ENCODE measurements at regions not wholly inside any gene's neighbourhood (a gene's known extent, or its start where the extent isn't known, plus 50 kb on each side); places are given as distances from the start of the nearest gene placed in this dataset.
A peak's percentile ranks its signal among the peaks of the same experiment; 100 is the strongest.

GRCh38 chr9:89917861-89918260 is 313.0 kb downstream of the GADD45G start:
- Histone ChIP-seq H2BK120ac (ENCODE audit: low read depth, low read length) (no peak overlapping the region), H3K18ac (ENCODE audit: low read depth in 1 of 2, low read length in 2 of 2) (no peak overlapping the region), H3K4me1 (ENCODE audit: control insufficient read depth, insufficient read depth, low read depth, low read length) (peaks cover 1% of the 10 kb centered on the region), H3K27ac (ENCODE audit: low read length, poor library complexity, severe bottlenecking) (no peak overlapping the region), H3K9ac (ENCODE audit: low read length) (no peak overlapping the region), H3K79me1 (replicated peaks; ENCODE audit: low read length, poor library complexity, severe bottlenecking) (no peaks in the 10 kb centered on the region), H3K27me3 (ENCODE audit: control insufficient read depth in 1 of 2, insufficient read depth in 1 of 2, low read length in 2 of 2) (peaks cover 8 to 33% of the 10 kb centered on the region in 2 experiments), H2BK5ac (ENCODE audit: low read depth, low read length, poor library complexity, severe bottlenecking) (no peak overlapping the region), H2AFZ (ENCODE audit: low read depth, low read length) (no peak overlapping the region), H3K9me3 (ENCODE audit: control insufficient read depth, low read length) (no peaks in the 10 kb centered on the region), H4K8ac (ENCODE audit: low read length) (no peak overlapping the region), H3K23ac (ENCODE audit: low read length in 2 of 2) (no peak overlapping the region), H3K4me3 (ENCODE audit: insufficient read depth in 1 of 2, low read depth in 1 of 2, low read length in 2 of 2) (no peak overlapping the region), H4K91ac (ENCODE audit: low read length) (no peak overlapping the region), H2BK15ac (ENCODE audit: low read depth, poor library complexity, severe bottlenecking) (peak overlapping the region; percentile 26), H3K36me3 (ENCODE audit: control insufficient read depth in 1 of 2, insufficient read depth in 2 of 2, low read depth in 1 of 2, low read length in 2 of 2) (no peaks in the 10 kb centered on the region), H2BK12ac (ENCODE audit: low read length in 2 of 2) (peak overlapping the region in 1 of 2 experiments; percentile 29), H2AK5ac (ENCODE audit: low read length, severe bottlenecking) (no peak overlapping the region), H3K14ac (ENCODE audit: low read length in 2 of 2) (no peak overlapping the region), H3K4me2 (ENCODE audit: low read length, poor library complexity, severe bottlenecking) (no peak overlapping the region), H3K4ac (ENCODE audit: low read depth in 1 of 2, low read length in 2 of 2) (peak overlapping the region in 1 of 2 experiments; percentile 4)
- DNase-seq: no peak
- 98% methylated on average over 8 of the region's 9 CpGs for WGBS

DNA sequence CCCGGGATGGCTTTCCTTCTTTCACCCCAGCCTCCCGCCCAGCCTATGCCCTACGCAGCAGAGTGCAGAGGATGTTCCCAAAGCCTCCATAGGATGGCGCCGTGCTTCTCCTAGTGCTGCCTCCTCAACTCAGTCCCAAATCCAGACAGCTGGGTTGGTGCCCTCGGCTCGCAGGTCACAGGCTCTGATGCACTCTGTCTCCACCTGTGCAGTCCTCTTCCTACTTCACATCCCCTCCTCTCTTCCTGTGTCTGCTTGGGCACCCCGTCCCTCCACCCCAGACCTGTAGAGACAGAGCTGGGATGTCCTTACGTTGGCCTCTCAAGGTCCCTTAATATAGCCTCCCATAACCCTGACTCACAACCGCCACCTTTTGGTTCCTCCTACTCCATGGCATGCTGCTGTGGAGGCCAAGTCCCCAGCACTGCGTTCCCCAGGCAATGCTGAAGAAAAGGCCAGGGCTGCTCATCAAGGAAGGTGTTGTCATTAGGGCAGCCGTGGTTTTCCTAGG is 314.4 kb downstream of the GADD45G start:
- WGBS: 60% methylated on average over 12 of the region's 12 CpGs
- no peak overlapping the region for H2BK15ac ChIP-seq (ENCODE audit: low read depth, poor library complexity, severe bottlenecking)
- no peak overlapping the region for H3K4me3 ChIP-seq (ENCODE audit: insufficient read depth in 1 of 2, low read depth in 1 of 2, low read length in 2 of 2)
- no peak overlapping the region for H3K4me2 ChIP-seq (ENCODE audit: low read length, poor library complexity, severe bottlenecking)
- H2BK120ac ChIP-seq (ENCODE audit: low read depth, low read length): no peak overlapping the region
- peaks cover 8 to 42% of the 10 kb centered on the region in 2 experiments for H3K27me3 ChIP-seq (ENCODE audit: control insufficient read depth in 1 of 2, insufficient read depth in 1 of 2, low read length in 2 of 2)
- no peak overlapping the region for H4K8ac ChIP-seq (ENCODE audit: low read length)
- H3K27ac ChIP-seq (ENCODE audit: low read length, poor library complexity, severe bottlenecking): no peak overlapping the region
- DNase-seq: no peak
- H4K91ac ChIP-seq (ENCODE audit: low read length): no peak overlapping the region
- H3K4ac ChIP-seq (ENCODE audit: low read depth in 1 of 2, low read length in 2 of 2): no peak overlapping the region
- H3K23ac ChIP-seq (ENCODE audit: low read length in 2 of 2): no peak overlapping the region
- peaks cover 4% of the 10 kb centered on the region for H3K4me1 ChIP-seq (ENCODE audit: control insufficient read depth, insufficient read depth, low read depth, low read length)
- H2BK12ac ChIP-seq (ENCODE audit: low read length in 2 of 2): peak overlapping the region in 1 of 2 experiments; percentile 6
- H2AK5ac ChIP-seq (ENCODE audit: low read length, severe bottlenecking): no peak overlapping the region
- no peak overlapping the region for H2AFZ ChIP-seq (ENCODE audit: low read depth, low read length)
- no peaks in the 10 kb centered on the region for H3K9me3 ChIP-seq (ENCODE audit: control insufficient read depth, low read length)
- no peaks in the 10 kb centered on the region for H3K36me3 ChIP-seq (ENCODE audit: control insufficient read depth in 1 of 2, insufficient read depth in 2 of 2, low read depth in 1 of 2, low read length in 2 of 2)
- H3K14ac ChIP-seq (ENCODE audit: low read length in 2 of 2): peak overlapping the region in 1 of 2 experiments; percentile 79
- H3K18ac ChIP-seq (ENCODE audit: low read depth in 1 of 2, low read length in 2 of 2): no peak overlapping the region
- no peak overlapping the region for H2BK5ac ChIP-seq (ENCODE audit: low read depth, low read length, poor library complexity, severe bottlenecking)
- no peaks in the 10 kb centered on the region for H3K79me1 ChIP-seq (replicated peaks; ENCODE audit: low read length, poor library complexity, severe bottlenecking)
- H3K9ac ChIP-seq (ENCODE audit: low read length): no peak overlapping the region

DNA sequence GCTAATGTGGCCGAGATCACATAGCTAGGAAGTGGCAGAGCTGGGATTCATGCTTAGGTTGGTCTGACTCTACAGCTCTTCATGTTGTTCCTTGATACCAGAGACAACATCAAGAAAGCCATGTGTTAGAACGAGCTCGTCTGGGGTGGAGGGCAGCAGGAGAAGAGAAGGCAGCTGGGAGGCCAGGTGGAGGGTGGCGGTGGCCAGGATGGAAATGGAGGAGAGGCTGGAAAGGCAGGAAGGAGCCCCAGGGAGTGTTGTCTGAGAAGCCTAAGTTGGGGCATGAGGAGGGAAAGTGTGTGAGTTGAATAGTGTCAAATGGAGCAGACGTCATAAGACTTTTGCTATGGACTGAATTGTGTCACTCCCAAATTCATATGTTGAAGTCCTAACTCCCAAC is 315.3 kb downstream of the GADD45G start:
- 96% methylated on average over 4 of the region's 5 CpGs for WGBS
- H2BK120ac ChIP-seq (ENCODE audit: low read depth, low read length): no peak overlapping the region

GRCh38 chr9:89920951-89921350 is 316.1 kb downstream of the GADD45G start:
- peaks cover 8 to 55% of the 10 kb centered on the region in 2 experiments for H3K27me3 ChIP-seq (ENCODE audit: control insufficient read depth in 1 of 2, insufficient read depth in 1 of 2, low read length in 2 of 2)
- no peaks in the 10 kb centered on the region for H3K9me3 ChIP-seq (ENCODE audit: control insufficient read depth, low read length)
- H3K4me2 ChIP-seq (ENCODE audit: low read length, poor library complexity, severe bottlenecking): no peak overlapping the region
- H2AFZ ChIP-seq (ENCODE audit: low read depth, low read length): no peak overlapping the region
- DNase-seq: no peak
- H2BK5ac ChIP-seq (ENCODE audit: low read depth, low read length, poor library complexity, severe bottlenecking): no peak overlapping the region
- no peak overlapping the region for H4K91ac ChIP-seq (ENCODE audit: low read length)
- no peak overlapping the region for H3K18ac ChIP-seq (ENCODE audit: low read depth in 1 of 2, low read length in 2 of 2)
- no peak overlapping the region for H2BK15ac ChIP-seq (ENCODE audit: low read depth, poor library complexity, severe bottlenecking)
- H3K79me1 ChIP-seq (replicated peaks; ENCODE audit: low read length, poor library complexity, severe bottlenecking): no peaks in the 10 kb centered on the region
- 85% methylated on average over 6 of the region's 8 CpGs for WGBS
- no peak overlapping the region for H4K8ac ChIP-seq (ENCODE audit: low read length)
- H2BK12ac ChIP-seq (ENCODE audit: low read length in 2 of 2): no peak overlapping the region
- no peak overlapping the region for H3K4ac ChIP-seq (ENCODE audit: low read depth in 1 of 2, low read length in 2 of 2)
- no peak overlapping the region for H3K23ac ChIP-seq (ENCODE audit: low read length in 2 of 2)
- no peak overlapping the region for H3K27ac ChIP-seq (ENCODE audit: low read length, poor library complexity, severe bottlenecking)
- H3K14ac ChIP-seq (ENCODE audit: low read length in 2 of 2): no peak overlapping the region
- no peaks in the 10 kb centered on the region for H3K36me3 ChIP-seq (ENCODE audit: control insufficient read depth in 1 of 2, insufficient read depth in 2 of 2, low read depth in 1 of 2, low read length in 2 of 2)
- H2AK5ac ChIP-seq (ENCODE audit: low read length, severe bottlenecking): no peak overlapping the region
- no peak overlapping the region for H3K9ac ChIP-seq (ENCODE audit: low read length)
- peaks cover 7% of the 10 kb centered on the region for H3K4me1 ChIP-seq (ENCODE audit: control insufficient read depth, insufficient read depth, low read depth, low read length)
- no peak overlapping the region for H2BK120ac ChIP-seq (ENCODE audit: low read depth, low read length)
- no peak overlapping the region for H3K4me3 ChIP-seq (ENCODE audit: insufficient read depth in 1 of 2, low read depth in 1 of 2, low read length in 2 of 2)

More for the DNA sequence above, 315.3 kb downstream of the GADD45G start:
- H2BK5ac ChIP-seq (ENCODE audit: low read depth, low read length, poor library complexity, severe bottlenecking): no peak overlapping the region
- H2AK5ac ChIP-seq (ENCODE audit: low read length, severe bottlenecking): no peak overlapping the region
- no peak overlapping the region for H3K18ac ChIP-seq (ENCODE audit: low read depth in 1 of 2, low read length in 2 of 2)
- no peak overlapping the region for H2BK15ac ChIP-seq (ENCODE audit: low read depth, poor library complexity, severe bottlenecking)
- no peaks in the 10 kb centered on the region for H3K9me3 ChIP-seq (ENCODE audit: control insufficient read depth, low read length)
- H3K4me3 ChIP-seq (ENCODE audit: insufficient read depth in 1 of 2, low read depth in 1 of 2, low read length in 2 of 2): no peak overlapping the region
- no peak overlapping the region for H4K8ac ChIP-seq (ENCODE audit: low read length)
- no peak overlapping the region for H2AFZ ChIP-seq (ENCODE audit: low read depth, low read length)
- H3K4ac ChIP-seq (ENCODE audit: low read depth in 1 of 2, low read length in 2 of 2): no peak overlapping the region
- peaks cover 7% of the 10 kb centered on the region for H3K4me1 ChIP-seq (ENCODE audit: control insufficient read depth, insufficient read depth, low read depth, low read length)
- no peak overlapping the region for H4K91ac ChIP-seq (ENCODE audit: low read length)
- H3K9ac ChIP-seq (ENCODE audit: low read length): no peak overlapping the region
- H3K27me3 ChIP-seq (ENCODE audit: control insufficient read depth in 1 of 2, insufficient read depth in 1 of 2, low read length in 2 of 2): peaks cover 8 to 50% of the 10 kb centered on the region in 2 experiments
- H3K36me3 ChIP-seq (ENCODE audit: control insufficient read depth in 1 of 2, insufficient read depth in 2 of 2, low read depth in 1 of 2, low read length in 2 of 2): no peaks in the 10 kb centered on the region
- H2BK12ac ChIP-seq (ENCODE audit: low read length in 2 of 2): no peak overlapping the region
- DNase-seq: no peak
- no peak overlapping the region for H3K27ac ChIP-seq (ENCODE audit: low read length, poor library complexity, severe bottlenecking)
- H3K79me1 ChIP-seq (replicated peaks; ENCODE audit: low read length, poor library complexity, severe bottlenecking): no peaks in the 10 kb centered on the region
- no peak overlapping the region for H3K4me2 ChIP-seq (ENCODE audit: low read length, poor library complexity, severe bottlenecking)
- H3K14ac ChIP-seq (ENCODE audit: low read length in 2 of 2): no peak overlapping the region
- no peak overlapping the region for H3K23ac ChIP-seq (ENCODE audit: low read length in 2 of 2)
